Neural crest cell (in vitro differentiated cells): ENCODE measurements at regions not wholly inside any gene's neighbourhood (a gene's known extent, or its start where the extent isn't known, plus 50 kb on each side); places are given as distances from the start of the nearest gene placed in this dataset.

Experiments used
- DNase-seq: peaks from one replicate; pipeline ENCODE4 v3.0.0; 2021; ENCODE audit warnings: low read depth, mixed read lengths, low spot score
- H3K27ac Mint-ChIP-seq: one replicate; pipeline ENCODE4 v1.8.0; 2021; ENCODE audit warnings: mild to moderate bottlenecking, mixed read lengths; ENCODE audit not compliant: unreplicated experiment
- H3K27me3 Mint-ChIP-seq: 2 replicates; pipeline ENCODE4 v1.8.0; 2021; ENCODE audit warnings: low read depth, mild to moderate bottlenecking, mixed read lengths
- H3K36me3 Mint-ChIP-seq: 2 replicates; pipeline ENCODE4 v1.8.0; 2021; ENCODE audit warnings: low read depth, mild to moderate bottlenecking, mixed read lengths
- H3K4me1 Mint-ChIP-seq: 2 replicates; pipeline ENCODE4 v1.8.0; 2021; ENCODE audit warnings: mixed read lengths
- H3K4me3 Mint-ChIP-seq: one replicate; pipeline ENCODE4 v1.8.0; 2021; ENCODE audit warnings: mild to moderate bottlenecking, mixed read lengths
- H3K9me3 Mint-ChIP-seq: 2 replicates; pipeline ENCODE4 v1.8.0; 2021; ENCODE audit warnings: mixed read lengths
- TF ChIP-seq, protein P1 (sequence below): fragments of 200-600 bp; sonication (generic); conservative IDR thresholded peaks from 2 replicates; pipeline ENCODE4 v1.5.0; 2021; ENCODE audit warnings: antibody characterized with exemption, mild to moderate bottlenecking

- no peak for DNase-seq
- no peak overlapping the region for H3K4me3 Mint-ChIP-seq
- no peaks in the 10 kb centered on the region for H3K4me1 Mint-ChIP-seq
- H3K9me3 Mint-ChIP-seq: no peaks in the 10 kb centered on the region
- no peak overlapping the region for H3K27ac Mint-ChIP-seq
- no peaks in the 10 kb centered on the region for H3K27me3 Mint-ChIP-seq
- no peaks in the 10 kb centered on the region for H3K36me3 Mint-ChIP-seq
- TF ChIP-seq, protein P1, sequence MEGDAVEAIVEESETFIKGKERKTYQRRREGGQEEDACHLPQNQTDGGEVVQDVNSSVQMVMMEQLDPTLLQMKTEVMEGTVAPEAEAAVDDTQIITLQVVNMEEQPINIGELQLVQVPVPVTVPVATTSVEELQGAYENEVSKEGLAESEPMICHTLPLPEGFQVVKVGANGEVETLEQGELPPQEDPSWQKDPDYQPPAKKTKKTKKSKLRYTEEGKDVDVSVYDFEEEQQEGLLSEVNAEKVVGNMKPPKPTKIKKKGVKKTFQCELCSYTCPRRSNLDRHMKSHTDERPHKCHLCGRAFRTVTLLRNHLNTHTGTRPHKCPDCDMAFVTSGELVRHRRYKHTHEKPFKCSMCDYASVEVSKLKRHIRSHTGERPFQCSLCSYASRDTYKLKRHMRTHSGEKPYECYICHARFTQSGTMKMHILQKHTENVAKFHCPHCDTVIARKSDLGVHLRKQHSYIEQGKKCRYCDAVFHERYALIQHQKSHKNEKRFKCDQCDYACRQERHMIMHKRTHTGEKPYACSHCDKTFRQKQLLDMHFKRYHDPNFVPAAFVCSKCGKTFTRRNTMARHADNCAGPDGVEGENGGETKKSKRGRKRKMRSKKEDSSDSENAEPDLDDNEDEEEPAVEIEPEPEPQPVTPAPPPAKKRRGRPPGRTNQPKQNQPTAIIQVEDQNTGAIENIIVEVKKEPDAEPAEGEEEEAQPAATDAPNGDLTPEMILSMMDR: no peak
Measured at GRCh38 chr1:70910013-70910412, 137.6 kb downstream of the PTGER3 start.

DNA sequence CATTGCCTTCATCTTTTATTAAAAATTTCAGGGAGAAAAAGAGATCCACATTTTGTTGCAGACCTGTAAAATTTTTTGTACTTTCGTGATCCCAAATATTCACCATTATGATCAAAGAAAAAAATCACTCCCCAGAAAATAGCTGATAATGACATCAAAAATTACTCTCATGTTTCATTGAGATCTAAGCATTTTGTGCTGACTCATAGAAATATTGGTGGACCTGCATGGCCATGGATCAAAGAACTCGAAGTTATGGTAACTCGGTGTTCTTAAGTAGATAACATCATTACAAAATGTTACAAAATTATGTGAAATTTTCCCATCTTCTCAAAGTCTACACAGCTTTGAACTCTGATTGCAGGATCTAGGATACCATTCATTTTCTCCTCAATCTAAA lies 135.8 kb downstream of the PTGER3 start:
- TF ChIP-seq, protein P1: no peak
- no peaks in the 10 kb centered on the region for H3K4me1 Mint-ChIP-seq
- H3K36me3 Mint-ChIP-seq: no peaks in the 10 kb centered on the region
- no peak overlapping the region for H3K4me3 Mint-ChIP-seq
- no peak overlapping the region for H3K27ac Mint-ChIP-seq
- H3K9me3 Mint-ChIP-seq: no peaks in the 10 kb centered on the region
- DNase-seq: no peak
- no peaks in the 10 kb centered on the region for H3K27me3 Mint-ChIP-seq

DNA sequence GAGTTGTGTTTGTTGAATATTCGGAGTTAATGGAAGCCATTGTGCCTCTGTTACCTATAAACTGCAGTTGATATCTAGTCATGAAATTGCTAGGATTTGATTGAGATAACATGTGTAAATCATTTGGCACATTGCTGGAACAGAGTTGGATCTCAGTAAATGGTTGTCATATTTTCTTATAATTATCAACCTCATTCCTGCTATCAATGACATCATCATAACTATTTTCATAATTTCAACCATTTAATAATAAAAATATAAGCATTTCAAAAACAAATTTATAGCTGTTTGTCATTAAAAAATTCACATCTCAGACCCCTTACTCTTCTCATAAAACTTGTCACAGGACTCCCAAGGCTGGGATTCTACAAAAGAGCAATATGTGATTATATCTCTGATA lies 133.4 kb downstream of the PTGER3 start:
- no peak for DNase-seq
- no peak overlapping the region for H3K4me3 Mint-ChIP-seq
- no peak overlapping the region for H3K27ac Mint-ChIP-seq
- TF ChIP-seq, protein P1: no peak
- no peaks in the 10 kb centered on the region for H3K36me3 Mint-ChIP-seq
- no peaks in the 10 kb centered on the region for H3K9me3 Mint-ChIP-seq
- H3K4me1 Mint-ChIP-seq: no peaks in the 10 kb centered on the region
- no peaks in the 10 kb centered on the region for H3K27me3 Mint-ChIP-seq

DNA sequence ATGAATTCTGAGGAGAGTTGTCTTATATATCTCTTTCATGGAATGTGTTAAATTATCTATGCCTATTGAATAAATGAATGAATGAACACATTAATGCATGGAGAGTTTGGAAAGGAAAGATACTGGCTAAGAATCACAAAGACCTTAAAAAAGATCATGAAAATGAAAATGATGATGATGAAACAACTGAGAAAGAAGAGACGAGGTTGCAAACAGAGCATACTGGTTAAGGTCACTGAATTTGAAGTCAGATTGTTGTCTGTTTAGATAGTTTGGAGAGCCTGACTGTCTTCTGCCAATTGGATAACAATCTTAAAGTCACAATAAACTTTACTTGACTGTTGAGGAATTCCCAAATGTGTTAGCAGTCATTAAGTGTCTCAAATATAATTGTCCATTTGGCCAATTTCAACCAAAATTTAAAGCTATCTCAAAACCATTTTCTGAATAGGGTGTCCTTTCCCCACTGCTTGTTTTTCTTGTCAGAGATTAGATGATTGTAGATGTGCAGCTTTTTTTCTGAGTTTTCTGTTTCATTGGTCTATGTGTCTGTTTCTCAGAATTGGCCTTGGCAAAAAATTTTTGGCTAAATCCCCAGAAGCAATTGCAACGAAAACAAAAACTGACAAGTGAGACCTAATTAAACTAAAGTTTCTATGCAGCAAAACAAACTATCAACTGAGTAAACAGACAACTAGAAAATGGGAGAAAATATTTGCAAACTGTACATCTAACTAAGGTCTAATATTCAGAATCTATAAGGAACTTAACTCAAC lies 132.2 kb downstream of the PTGER3 start:
- Mint-ChIP-seq H3K4me3 (no peak overlapping the region), H3K9me3 (peaks cover 3% of the 10 kb centered on the region), H3K27me3 (no peaks in the 10 kb centered on the region), H3K27ac (no peak overlapping the region), H3K36me3 (no peaks in the 10 kb centered on the region), H3K4me1 (no peaks in the 10 kb centered on the region)
- DNase-seq: no peak
- TF ChIP-seq, protein P1: no peak

- Mint-ChIP-seq H3K4me3 (no peak overlapping the region), H3K27me3 (no peaks in the 10 kb centered on the region), H3K4me1 (no peaks in the 10 kb centered on the region), H3K36me3 (no peaks in the 10 kb centered on the region), H3K9me3 (peaks cover 3% of the 10 kb centered on the region), H3K27ac (no peak overlapping the region)
- DNase-seq: no peak
- TF ChIP-seq, protein P1: no peak
Measured at GRCh38 chr1:70916034-70916427, 131.6 kb downstream of the PTGER3 start.
